Mesendoderm (in vitro differentiated cells): ENCODE measurements at regions not wholly inside any gene's neighbourhood (a gene's known extent, or its start where the extent isn't known, plus 50 kb on each side); places are given as distances from the start of the nearest gene placed in this dataset.

Source experiments
- DNase-seq: peaks from one replicate; pipeline ENCODE4 v3.0.0; 2013
- H2AK5ac ChIP-seq: 2 replicates; pipeline ENCODE4 v1.6.1; 2013; ENCODE audit warnings: low read length, inconsistent platforms
- H2BK120ac ChIP-seq: 2 replicates; pipeline ENCODE4 v1.6.1; 2013; ENCODE audit warnings: low read depth, mild to moderate bottlenecking, low read length, moderate library complexity, mixed read lengths
- H2BK15ac ChIP-seq: replicated peaks from 2 replicates; pipeline ENCODE4 v1.6.1; 2013; ENCODE audit warnings: low read depth, mild to moderate bottlenecking, moderate library complexity
- H2BK5ac ChIP-seq: 2 replicates; pipeline ENCODE4 v1.6.1; 2013; ENCODE audit warnings: low read length, inconsistent platforms
- H3K18ac ChIP-seq: 2 replicates; pipeline ENCODE4 v1.6.1; 2013; ENCODE audit warnings: mild to moderate bottlenecking, low read length, mixed read lengths
- H3K23ac ChIP-seq: one replicate; pipeline ENCODE4 v1.6.1; 2013; ENCODE audit warnings: low read length
- H3K27ac ChIP-seq: 2 replicates; pipeline ENCODE4 v1.5.1; 2013; ENCODE audit warnings: low read depth, mild to moderate bottlenecking, inconsistent platforms, low read length, moderate library complexity
- H3K27me3 ChIP-seq: 2 replicates; pipeline ENCODE4 v1.6.1; 2013; ENCODE audit warnings: low read length, control low read depth, mild to moderate bottlenecking, inconsistent platforms; ENCODE audit not compliant: insufficient read depth, poor library complexity
- H3K36me3 ChIP-seq: 2 replicates; pipeline ENCODE4 v1.6.1; 2013; ENCODE audit warnings: low read length, inconsistent platforms; ENCODE audit not compliant: control insufficient read depth, insufficient read depth
- H3K4ac ChIP-seq: one replicate; pipeline ENCODE4 v1.6.1; 2013; ENCODE audit warnings: low read depth, mild to moderate bottlenecking, low read length, moderate library complexity
- H3K4me1 ChIP-seq: 2 replicates; pipeline ENCODE4 v1.6.1; 2013; ENCODE audit warnings: low read depth, low read length, inconsistent platforms; ENCODE audit not compliant: control insufficient read depth
- H3K4me2 ChIP-seq: 2 replicates; pipeline ENCODE4 v1.6.1; 2013; ENCODE audit warnings: low read length
- H3K4me3 ChIP-seq: 2 replicates; pipeline ENCODE4 v1.5.1; 2013; ENCODE audit warnings: mild to moderate bottlenecking, low read length
- H3K56ac ChIP-seq: one replicate; pipeline ENCODE4 v1.6.1; 2013; ENCODE audit warnings: low read length
- H3K79me1 ChIP-seq: 2 replicates; pipeline ENCODE4 v1.6.1; 2013; ENCODE audit warnings: low read length, inconsistent platforms
- H3K79me2 ChIP-seq: 2 replicates; pipeline ENCODE4 v1.6.1; 2013; ENCODE audit warnings: mild to moderate bottlenecking, low read length; ENCODE audit not compliant: control insufficient read depth, insufficient read depth
- H3K9ac ChIP-seq: 2 replicates; pipeline ENCODE4 v1.6.1; 2013; ENCODE audit warnings: low read length, inconsistent platforms
- H4K5ac ChIP-seq: one replicate; pipeline ENCODE4 v1.6.1; 2013; ENCODE audit warnings: low read length
- H4K8ac ChIP-seq: one replicate; pipeline ENCODE4 v1.6.1; 2013; ENCODE audit warnings: low read depth, mild to moderate bottlenecking, control low read depth, low read length, moderate library complexity
- WGBS: extraction: QIAGEN DNeasy Blood & Tissue Kit; methylation state at CpG from one replicate; pipeline ENCODE4 v1.1.7; 2013; ENCODE audit warnings: low lambda C conversion rate, missing lambda C conversion rate; ENCODE audit not compliant: insufficient coverage; ENCODE audit errors: extremely low coverage; 5-methylcytosine and 5-hydroxymethylcytosine counted together

DNA sequence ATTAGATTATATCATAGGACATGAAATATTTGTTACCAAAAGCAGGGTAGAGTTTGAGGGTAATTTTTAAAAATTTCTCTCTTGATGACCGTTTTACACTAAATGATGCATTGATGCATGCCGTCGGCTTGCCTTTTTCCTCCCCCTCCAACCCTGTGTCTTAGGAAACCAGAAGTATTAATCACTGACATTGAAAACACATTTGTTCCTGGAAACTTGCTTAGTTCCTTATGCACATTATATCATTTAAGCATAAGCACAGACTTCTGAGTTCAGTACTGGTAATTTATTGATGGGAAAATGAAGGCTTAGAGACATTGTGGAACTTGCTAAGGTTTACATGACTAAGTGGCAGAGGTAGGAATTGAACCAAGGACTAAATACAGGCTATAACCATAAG, 206.3 kb upstream of the SPHKAP start:
- Histone ChIP-seq H3K9ac (no peak overlapping the region), H3K79me1 (no peaks in the 10 kb centered on the region), H3K4me3 (no peak overlapping the region), H3K23ac (no peak overlapping the region), H3K27me3 (no peaks in the 10 kb centered on the region), H2BK5ac (no peak overlapping the region), H4K5ac (no peak overlapping the region), H3K18ac (no peak overlapping the region), H3K4me1 (no peaks in the 10 kb centered on the region), H2BK120ac (no peak overlapping the region), H3K79me2 (no peaks in the 10 kb centered on the region), H4K8ac (no peak overlapping the region), H3K4me2 (no peak overlapping the region), H2BK15ac (no peak overlapping the region), H3K36me3 (no peaks in the 10 kb centered on the region), H3K56ac (no peak overlapping the region), H3K27ac (no peak overlapping the region), H3K4ac (no peak overlapping the region), H2AK5ac (no peak overlapping the region)
- no peak for DNase-seq
- no CpG with 5 or more reads among the region's 3 CpGs for WGBS

DNA sequence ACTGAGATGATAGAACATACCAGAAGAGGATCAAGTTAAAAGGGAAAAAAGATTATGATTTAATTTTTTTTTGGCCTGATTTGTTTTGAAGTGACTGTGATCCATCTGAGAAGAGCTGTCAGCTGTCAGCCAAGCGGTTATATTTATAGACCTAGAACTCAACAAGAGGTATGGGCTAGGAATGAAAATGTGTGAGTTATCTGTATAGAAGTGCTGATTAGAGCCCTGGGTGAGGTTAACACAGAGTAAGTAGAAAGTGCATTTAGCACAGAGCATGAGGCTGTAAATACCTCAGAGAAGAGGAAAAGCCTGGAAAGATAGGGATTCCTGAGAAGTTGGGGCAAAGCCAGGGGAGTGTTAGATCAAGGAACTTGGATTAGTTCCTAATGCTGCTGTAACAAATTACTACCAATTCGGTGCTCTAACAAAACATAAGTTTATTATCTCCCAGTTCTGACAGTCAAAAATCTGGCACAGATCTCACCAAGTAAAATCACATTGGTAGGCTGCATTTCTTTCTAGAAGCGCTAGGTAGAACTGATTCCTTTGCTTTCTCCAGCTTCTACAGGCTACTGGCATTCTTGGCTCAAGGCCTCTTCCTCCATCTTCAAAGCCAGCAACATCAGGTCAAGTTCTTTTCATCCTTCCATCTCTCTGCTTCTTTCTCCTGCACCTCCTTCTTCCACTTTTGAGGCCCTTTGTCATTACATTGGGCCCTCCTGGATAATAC, 197.4 kb upstream of the SPHKAP start:
- no peaks in the 10 kb centered on the region for H3K27me3 ChIP-seq
- H2AK5ac ChIP-seq = no peak overlapping the region
- H2BK15ac ChIP-seq = no peak overlapping the region
- WGBS = no CpG with 5 or more reads among the region's 3 CpGs
- H3K4ac ChIP-seq = no peak overlapping the region
- H3K79me1 ChIP-seq = no peaks in the 10 kb centered on the region
- H3K9ac ChIP-seq = no peak overlapping the region
- no peak overlapping the region for H4K8ac ChIP-seq
- H3K79me2 ChIP-seq = no peaks in the 10 kb centered on the region
- no peak overlapping the region for H2BK5ac ChIP-seq
- no peak overlapping the region for H3K18ac ChIP-seq
- H3K27ac ChIP-seq = no peak overlapping the region
- H3K4me3 ChIP-seq = no peak overlapping the region
- H2BK120ac ChIP-seq = no peak overlapping the region
- H3K4me1 ChIP-seq = no peaks in the 10 kb centered on the region
- peak; percentile 7 for DNase-seq
- no peak overlapping the region for H3K23ac ChIP-seq
- H4K5ac ChIP-seq = no peak overlapping the region
- no peaks in the 10 kb centered on the region for H3K36me3 ChIP-seq
- no peak overlapping the region for H3K4me2 ChIP-seq
- H3K56ac ChIP-seq = no peak overlapping the region

DNA sequence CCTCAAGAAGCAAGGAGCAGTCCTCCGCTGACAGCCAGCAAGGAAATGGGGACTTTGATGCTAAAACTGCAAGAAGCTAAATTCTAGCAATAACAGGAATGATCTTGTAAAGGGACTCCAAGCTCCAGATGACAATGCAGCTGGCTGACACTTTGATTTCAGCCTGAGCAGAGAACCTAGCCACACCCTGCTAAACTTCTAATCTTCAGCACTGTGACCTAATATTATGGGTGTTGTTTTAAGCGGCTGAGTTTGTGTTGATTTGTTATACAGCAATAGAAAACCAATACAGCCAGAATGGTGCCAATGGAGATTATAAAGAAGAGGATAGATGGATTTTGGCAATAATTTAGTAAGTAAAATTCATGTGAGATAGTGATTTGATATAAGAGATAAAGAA, 196.7 kb upstream of the SPHKAP start:
- Histone ChIP-seq H3K4ac (no peak overlapping the region), H3K79me2 (no peaks in the 10 kb centered on the region), H2BK5ac (no peak overlapping the region), H3K27ac (no peak overlapping the region), H3K4me2 (no peak overlapping the region), H4K8ac (no peak overlapping the region), H3K4me3 (no peak overlapping the region), H2AK5ac (no peak overlapping the region), H3K18ac (no peak overlapping the region), H3K56ac (no peak overlapping the region), H3K4me1 (no peaks in the 10 kb centered on the region), H3K79me1 (no peaks in the 10 kb centered on the region), H3K9ac (no peak overlapping the region), H3K36me3 (no peaks in the 10 kb centered on the region), H4K5ac (no peak overlapping the region), H2BK120ac (no peak overlapping the region), H3K23ac (no peak overlapping the region), H3K27me3 (no peaks in the 10 kb centered on the region), H2BK15ac (no peak overlapping the region)
- WGBS = no CpG with 5 or more reads among the region's 2 CpGs
- DNase-seq = no peak

DNA sequence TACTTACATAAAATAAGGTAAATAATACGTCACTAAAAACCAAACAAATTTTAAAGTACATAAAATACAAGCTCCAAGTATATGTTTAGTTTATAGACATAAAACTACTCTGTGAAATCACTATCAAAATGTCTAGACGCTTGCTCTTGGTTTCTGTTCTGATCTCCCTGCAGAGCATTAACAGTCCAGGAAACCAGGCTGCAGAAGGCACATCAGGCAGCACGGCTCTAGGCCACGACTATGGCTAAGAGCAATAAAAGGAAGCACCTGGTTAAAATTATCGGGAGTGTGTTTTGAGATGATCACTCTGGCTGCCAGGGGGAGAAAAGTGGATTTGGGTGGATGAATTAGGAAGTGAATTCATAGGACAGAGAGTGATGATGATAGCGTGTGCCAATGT, 196.0 kb upstream of the SPHKAP start:
- no peak overlapping the region for H3K4me2 ChIP-seq
- no peak overlapping the region for H3K18ac ChIP-seq
- H3K79me1 ChIP-seq = no peaks in the 10 kb centered on the region
- H3K4ac ChIP-seq = no peak overlapping the region
- H3K56ac ChIP-seq = no peak overlapping the region
- H3K4me3 ChIP-seq = no peak overlapping the region
- H2BK15ac ChIP-seq = no peak overlapping the region
- H2BK120ac ChIP-seq = no peak overlapping the region
- no peaks in the 10 kb centered on the region for H3K36me3 ChIP-seq
- H3K4me1 ChIP-seq = no peaks in the 10 kb centered on the region
- no peak overlapping the region for H3K23ac ChIP-seq
- WGBS = 100% methylated on average over 1 of the region's 6 CpGs
- H2AK5ac ChIP-seq = no peak overlapping the region
- no peaks in the 10 kb centered on the region for H3K27me3 ChIP-seq
- no peak overlapping the region for H3K27ac ChIP-seq
- H3K79me2 ChIP-seq = no peaks in the 10 kb centered on the region
- H4K5ac ChIP-seq = no peak overlapping the region
- no peak overlapping the region for H2BK5ac ChIP-seq
- H3K9ac ChIP-seq = no peak overlapping the region
- no peak overlapping the region for H4K8ac ChIP-seq
- no peak for DNase-seq

DNA sequence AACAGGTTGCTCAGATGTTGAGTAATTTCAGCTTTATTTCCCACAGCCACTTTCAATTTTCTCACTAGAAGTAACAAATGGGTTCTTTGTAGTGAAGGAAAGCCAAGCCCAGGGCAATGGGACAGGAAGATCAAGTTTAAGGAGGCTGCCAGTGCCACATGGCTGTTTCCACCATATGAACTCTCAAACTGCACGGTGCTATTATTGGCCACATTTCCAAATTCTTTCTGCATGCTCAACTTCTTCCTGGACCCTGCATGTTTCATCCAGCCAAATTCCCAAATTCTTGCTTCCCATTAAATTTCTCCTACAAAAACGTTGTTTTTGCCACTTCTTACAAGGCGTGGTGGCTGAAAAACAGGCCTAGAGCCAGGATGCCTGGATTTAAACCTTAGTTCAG, 193.3 kb upstream of the SPHKAP start:
- H4K5ac ChIP-seq = no peak overlapping the region
- H3K79me2 ChIP-seq = no peaks in the 10 kb centered on the region
- H3K18ac ChIP-seq = no peak overlapping the region
- H3K56ac ChIP-seq = no peak overlapping the region
- no CpG with 5 or more reads among the region's 3 CpGs for WGBS
- H4K8ac ChIP-seq = no peak overlapping the region
- no peaks in the 10 kb centered on the region for H3K4me1 ChIP-seq
- H3K4me3 ChIP-seq = no peak overlapping the region
- no peak overlapping the region for H3K9ac ChIP-seq
- no peaks in the 10 kb centered on the region for H3K36me3 ChIP-seq
- no peak for DNase-seq
- H2AK5ac ChIP-seq = no peak overlapping the region
- no peak overlapping the region for H2BK120ac ChIP-seq
- H3K4ac ChIP-seq = no peak overlapping the region
- no peak overlapping the region for H3K4me2 ChIP-seq
- H3K79me1 ChIP-seq = no peaks in the 10 kb centered on the region
- H2BK5ac ChIP-seq = no peak overlapping the region
- H3K23ac ChIP-seq = no peak overlapping the region
- no peak overlapping the region for H3K27ac ChIP-seq
- no peak overlapping the region for H2BK15ac ChIP-seq
- H3K27me3 ChIP-seq = no peaks in the 10 kb centered on the region

DNA sequence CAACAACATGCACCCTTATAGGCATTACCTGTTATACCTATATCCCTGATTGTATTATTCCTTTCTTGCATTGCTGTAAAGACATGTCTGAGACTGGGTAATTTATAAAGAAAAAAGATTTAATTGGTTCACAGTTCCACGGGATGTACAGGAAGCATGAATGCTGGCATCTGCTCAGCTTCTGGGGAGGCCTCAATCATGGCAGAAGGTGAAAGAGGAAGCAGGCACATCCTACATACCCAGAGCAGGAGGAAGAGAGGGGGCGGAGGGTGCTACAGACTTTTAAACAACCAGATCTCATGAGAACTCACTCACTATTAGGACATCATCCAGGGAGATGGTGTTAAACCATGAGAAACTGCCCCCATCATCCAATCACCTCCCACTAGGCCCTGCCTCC, 191.7 kb upstream of the SPHKAP start:
- no peak overlapping the region for H3K27ac ChIP-seq
- H2AK5ac ChIP-seq = no peak overlapping the region
- no peak overlapping the region for H3K23ac ChIP-seq
- no peaks in the 10 kb centered on the region for H3K79me1 ChIP-seq
- WGBS = no CpG with 5 or more reads among the region's 2 CpGs
- no peak overlapping the region for H4K8ac ChIP-seq
- H2BK5ac ChIP-seq = no peak overlapping the region
- no peak overlapping the region for H3K9ac ChIP-seq
- no peak overlapping the region for H2BK120ac ChIP-seq
- H3K4ac ChIP-seq = no peak overlapping the region
- no peaks in the 10 kb centered on the region for H3K27me3 ChIP-seq
- H3K36me3 ChIP-seq = no peaks in the 10 kb centered on the region
- no peak overlapping the region for H4K5ac ChIP-seq
- no peak overlapping the region for H3K56ac ChIP-seq
- DNase-seq = no peak
- no peak overlapping the region for H2BK15ac ChIP-seq
- H3K4me2 ChIP-seq = no peak overlapping the region
- H3K4me1 ChIP-seq = no peaks in the 10 kb centered on the region
- no peaks in the 10 kb centered on the region for H3K79me2 ChIP-seq
- H3K18ac ChIP-seq = no peak overlapping the region
- no peak overlapping the region for H3K4me3 ChIP-seq
